ENCODE measurements at regions not wholly inside any gene's neighbourhood (a gene's known extent, or its start where the extent isn't known, plus 50 kb on each side); places are given as distances from the start of the nearest gene placed in this dataset.
A peak's percentile ranks its signal among the peaks of the same experiment; 100 is the strongest.

- no peak for TF ChIP-seq CTCF (IDR thresholded peaks at IDR 0.05)
- DNase-seq (no peak), ATAC-seq (peak in 2 of 8 donors; percentile 28 to 44)
- Histone ChIP-seq H3K27ac (no peak overlapping the region), H3K4me3 (no peak overlapping the region), H3K4me1 (peaks cover 0 to 7% (median 0%) of the 10 kb centered on the region in 9 donors), H3K36me3 (no peaks in the 10 kb centered on the region), H3K27me3 (no peaks in the 10 kb centered on the region), H3K9me3 (no peaks in the 10 kb centered on the region)
- intact Hi-C loops (cut with DNase I), result no loop called here
- 85 to 90% methylated on average over 4 of the region's 4 CpGs for WGBS, 2 donors
Measured at GRCh38 chr2:71816815-71817214, 330.8 kb downstream of the CYP26B1 start.

- intact Hi-C loops (cut with DNase I), result no loop called here
- Histone ChIP-seq H3K27ac (no peak overlapping the region), H3K27me3 (no peaks in the 10 kb centered on the region), H3K4me1 (peaks cover 0 to 7% (median 0%) of the 10 kb centered on the region in 9 donors), H3K36me3 (no peaks in the 10 kb centered on the region), H3K4me3 (no peak overlapping the region), H3K9me3 (no peaks in the 10 kb centered on the region)
- ATAC-seq, result no peak
- no peak for TF ChIP-seq CTCF (IDR thresholded peaks at IDR 0.05)
- WGBS, 2 donors, result 94 to 97% methylated on average over 5 of the region's 5 CpGs
- DNase-seq, result no peak
Measured at GRCh38 chr2:71815701-71816474, 331.8 kb downstream of the CYP26B1 start.

- WGBS, 2 donors, result 89 to 91% methylated on average over 2 of the region's 2 CpGs
- TF ChIP-seq CTCF (IDR thresholded peaks at IDR 0.05), result no peak
- ATAC-seq (no peak), DNase-seq (no peak)
- Histone ChIP-seq H3K27me3 (no peaks in the 10 kb centered on the region), H3K4me1 (peaks cover 0 to 7% (median 0%) of the 10 kb centered on the region in 9 donors), H3K27ac (no peak overlapping the region), H3K36me3 (no peaks in the 10 kb centered on the region), H3K4me3 (no peak overlapping the region), H3K9me3 (no peaks in the 10 kb centered on the region)
- intact Hi-C loops (cut with DNase I), result no loop called here
Measured at GRCh38 chr2:71814885-71815284, 332.8 kb downstream of the CYP26B1 start.

GRCh38 chr2:71813807-71814470 is 333.7 kb downstream of the CYP26B1 start:
- intact Hi-C loops (cut with DNase I), result no loop called here
- H3K4me1 ChIP-seq, result peaks cover 0 to 9% (median 0%) of the 10 kb centered on the region in 9 donors
- no peak for ATAC-seq
- no peak for DNase-seq
- no peak for TF ChIP-seq CTCF (IDR thresholded peaks at IDR 0.05)
- H3K27ac ChIP-seq, result no peak overlapping the region
- no peaks in the 10 kb centered on the region for H3K27me3 ChIP-seq
- H3K4me3 ChIP-seq, result no peak overlapping the region
- 84 to 88% methylated on average over 4 of the region's 4 CpGs for WGBS, 2 donors
- no peaks in the 10 kb centered on the region for H3K36me3 ChIP-seq
- no peaks in the 10 kb centered on the region for H3K9me3 ChIP-seq
